Epithelial cell of esophagus (primary cell): ENCODE measurements at regions not wholly inside any gene's neighbourhood (a gene's known extent, or its start where the extent isn't known, plus 50 kb on each side); places are given as distances from the start of the nearest gene placed in this dataset.
A peak's percentile ranks its signal among the peaks of the same experiment; 100 is the strongest.

Source experiments
- DNase-seq: peaks from one replicate; pipeline ENCODE4 v3.0.0; 2010; ENCODE audit warnings: low read depth
- H3K4me3 ChIP-seq: 2 replicates; pipeline ENCODE4 v1.5.1; 2011; ENCODE audit warnings: mild to moderate bottlenecking, low read length, control low read depth
- CTCF ChIP-seq: IDR thresholded peaks from 2 replicates; pipeline ENCODE4 v1.5.1; 2011; ENCODE audit warnings: low read depth, mild to moderate bottlenecking, low read length, control low read depth, inconsistent platforms; ENCODE audit not compliant: insufficient read depth; ENCODE audit errors: missing control alignments

GRCh38 chr1:104855550-104855949 lies 1105.9 kb downstream of the AMY1C start:
- no peak overlapping the region for H3K4me3 ChIP-seq
- DNase-seq: no peak
- TF ChIP-seq CTCF: no peak

- H3K4me3 ChIP-seq: no peak overlapping the region
- TF ChIP-seq CTCF: no peak
These were observed 1106.4 kb downstream of the AMY1C start for GRCh38 chr1:104856091-104856490.

GRCh38 chr1:104856518-104856917 lies 1106.8 kb downstream of the AMY1C start:
- no peak for DNase-seq
- no peak overlapping the region for H3K4me3 ChIP-seq
- no peak for TF ChIP-seq CTCF

More at GRCh38 chr1:104856091-104856490, 1106.4 kb downstream of the AMY1C start:
- no peak for DNase-seq

GRCh38 chr1:104868794-104869193 lies 1119.1 kb downstream of the AMY1C start:
- DNase-seq: no peak
- no peak overlapping the region for H3K4me3 ChIP-seq
- TF ChIP-seq CTCF: no peak

- TF ChIP-seq CTCF: no peak
- no peak overlapping the region for H3K4me3 ChIP-seq
- DNase-seq: no peak
These were observed 1124.3 kb downstream of the AMY1C start for GRCh38 chr1:104874044-104874443.

GRCh38 chr1:104878203-104878909 lies 1128.7 kb downstream of the AMY1C start:
- no peak overlapping the region for H3K4me3 ChIP-seq
- DNase-seq: no peak
- no peak for TF ChIP-seq CTCF

- no peak overlapping the region for H3K4me3 ChIP-seq
- peak; percentile 2 for DNase-seq
- no peak for TF ChIP-seq CTCF
These were observed 1135.2 kb downstream of the AMY1C start for GRCh38 chr1:104884939-104885338.
